ENCODE measurements at regions not wholly inside any gene's neighbourhood (a gene's known extent, or its start where the extent isn't known, plus 50 kb on each side); places are given as distances from the start of the nearest gene placed in this dataset.

GRCh38 chr13:111020021-111020420 lies 95.1 kb upstream of the ARHGEF7 start:
- TF ChIP-seq POLR2AphosphoS5 (IDR thresholded peaks at IDR 0.05; ENCODE audit: low read depth, low read length), result no peak
- no peak for TF ChIP-seq TAF1 (IDR thresholded peaks at IDR 0.05; ENCODE audit: borderline replicate concordance, low read depth, low read length)
- no peak for TF ChIP-seq POLR2A (IDR thresholded peaks at IDR 0.05; ENCODE audit: low read depth, low read length)
- FAIRE-seq, result no peak
- DNase-seq (ENCODE audit: insufficient read length), result no peak

GRCh38 chr13:111017755-111018459 lies 97.2 kb upstream of the ARHGEF7 start:
- no peak for DNase-seq (ENCODE audit: insufficient read length)
- TF ChIP-seq POLR2A (IDR thresholded peaks at IDR 0.05; ENCODE audit: low read depth, low read length) (no peak), POLR2AphosphoS5 (IDR thresholded peaks at IDR 0.05; ENCODE audit: low read depth, low read length) (no peak), TAF1 (IDR thresholded peaks at IDR 0.05; ENCODE audit: borderline replicate concordance, low read depth, low read length) (no peak)
- no peak for FAIRE-seq

GRCh38 chr13:111013196-111013595 lies 98.3 kb upstream of the ANKRD10 start:
- no peak for FAIRE-seq
- TF ChIP-seq TAF1 (IDR thresholded peaks at IDR 0.05; ENCODE audit: borderline replicate concordance, low read depth, low read length) (no peak), POLR2AphosphoS5 (IDR thresholded peaks at IDR 0.05; ENCODE audit: low read depth, low read length) (no peak), POLR2A (IDR thresholded peaks at IDR 0.05; ENCODE audit: low read depth, low read length) (no peak)
- DNase-seq (ENCODE audit: insufficient read length), result no peak

GRCh38 chr13:111011899-111012298 lies 97.0 kb upstream of the ANKRD10 start:
- TF ChIP-seq POLR2AphosphoS5 (IDR thresholded peaks at IDR 0.05; ENCODE audit: low read depth, low read length), result no peak
- TF ChIP-seq TAF1 (IDR thresholded peaks at IDR 0.05; ENCODE audit: borderline replicate concordance, low read depth, low read length), result no peak
- TF ChIP-seq POLR2A (IDR thresholded peaks at IDR 0.05; ENCODE audit: low read depth, low read length), result no peak
- DNase-seq (ENCODE audit: insufficient read length), result no peak
- no peak for FAIRE-seq

- DNase-seq (ENCODE audit: insufficient read length) (no peak), FAIRE-seq (no peak)
- TF ChIP-seq POLR2A (IDR thresholded peaks at IDR 0.05; ENCODE audit: low read depth, low read length) (no peak), POLR2AphosphoS5 (IDR thresholded peaks at IDR 0.05; ENCODE audit: low read depth, low read length) (no peak), TAF1 (IDR thresholded peaks at IDR 0.05; ENCODE audit: borderline replicate concordance, low read depth, low read length) (no peak)
Observed at GRCh38 chr13:111008351-111008750, 93.5 kb upstream of the ANKRD10 start.

- DNase-seq (ENCODE audit: insufficient read length), result no peak
- TF ChIP-seq POLR2A (IDR thresholded peaks at IDR 0.05; ENCODE audit: low read depth, low read length), result no peak
- no peak for TF ChIP-seq POLR2AphosphoS5 (IDR thresholded peaks at IDR 0.05; ENCODE audit: low read depth, low read length)
- TF ChIP-seq TAF1 (IDR thresholded peaks at IDR 0.05; ENCODE audit: borderline replicate concordance, low read depth, low read length), result no peak
- no peak for FAIRE-seq
Observed at GRCh38 chr13:111007209-111007608, 92.3 kb upstream of the ANKRD10 start.

- no peak for TF ChIP-seq POLR2A (IDR thresholded peaks at IDR 0.05; ENCODE audit: low read depth, low read length)
- no peak for TF ChIP-seq POLR2AphosphoS5 (IDR thresholded peaks at IDR 0.05; ENCODE audit: low read depth, low read length)
- no peak for TF ChIP-seq TAF1 (IDR thresholded peaks at IDR 0.05; ENCODE audit: borderline replicate concordance, low read depth, low read length)
- FAIRE-seq (no peak), DNase-seq (ENCODE audit: insufficient read length) (no peak)
Observed at GRCh38 chr13:111006506-111007031, 91.7 kb upstream of the ANKRD10 start.

GRCh38 chr13:111005808-111006505 lies 91.1 kb upstream of the ANKRD10 start:
- FAIRE-seq (no peak), DNase-seq (ENCODE audit: insufficient read length) (no peak)

GRCh38 chr13:111005364-111005763 lies 90.5 kb upstream of the ANKRD10 start:
- no peak for TF ChIP-seq POLR2A (IDR thresholded peaks at IDR 0.05; ENCODE audit: low read depth, low read length)
- no peak for TF ChIP-seq POLR2AphosphoS5 (IDR thresholded peaks at IDR 0.05; ENCODE audit: low read depth, low read length)
- TF ChIP-seq TAF1 (IDR thresholded peaks at IDR 0.05; ENCODE audit: borderline replicate concordance, low read depth, low read length), result no peak
- DNase-seq (ENCODE audit: insufficient read length) (no peak), FAIRE-seq (no peak)

More at GRCh38 chr13:111005808-111006505, 91.1 kb upstream of the ANKRD10 start:
- TF ChIP-seq POLR2A (IDR thresholded peaks at IDR 0.05; ENCODE audit: low read depth, low read length) (no peak), POLR2AphosphoS5 (IDR thresholded peaks at IDR 0.05; ENCODE audit: low read depth, low read length) (no peak), TAF1 (IDR thresholded peaks at IDR 0.05; ENCODE audit: borderline replicate concordance, low read depth, low read length) (no peak)

- no peak for TF ChIP-seq POLR2A (IDR thresholded peaks at IDR 0.05; ENCODE audit: low read depth, low read length)
- TF ChIP-seq TAF1 (IDR thresholded peaks at IDR 0.05; ENCODE audit: borderline replicate concordance, low read depth, low read length), result no peak
- TF ChIP-seq POLR2AphosphoS5 (IDR thresholded peaks at IDR 0.05; ENCODE audit: low read depth, low read length), result no peak
- DNase-seq (ENCODE audit: insufficient read length) (no peak), FAIRE-seq (no peak)
Observed at GRCh38 chr13:111004444-111004843, 89.6 kb upstream of the ANKRD10 start.

GRCh38 chr13:111001636-111002035 lies 86.8 kb upstream of the ANKRD10 start:
- no peak for FAIRE-seq
- TF ChIP-seq POLR2AphosphoS5 (IDR thresholded peaks at IDR 0.05; ENCODE audit: low read depth, low read length), result no peak
- no peak for TF ChIP-seq POLR2A (IDR thresholded peaks at IDR 0.05; ENCODE audit: low read depth, low read length)
- no peak for TF ChIP-seq TAF1 (IDR thresholded peaks at IDR 0.05; ENCODE audit: borderline replicate concordance, low read depth, low read length)
- DNase-seq (ENCODE audit: insufficient read length), result no peak

GRCh38 chr13:110993788-110994187 lies 78.9 kb upstream of the ANKRD10 start:
- TF ChIP-seq POLR2AphosphoS5 (IDR thresholded peaks at IDR 0.05; ENCODE audit: low read depth, low read length) (no peak), POLR2A (IDR thresholded peaks at IDR 0.05; ENCODE audit: low read depth, low read length) (no peak), TAF1 (IDR thresholded peaks at IDR 0.05; ENCODE audit: borderline replicate concordance, low read depth, low read length) (no peak)
- FAIRE-seq, result no peak
- no peak for DNase-seq (ENCODE audit: insufficient read length)
